Left lobe of liver (tissue), 2 donors: ENCODE measurements at regions not wholly inside any gene's neighbourhood (a gene's known extent, or its start where the extent isn't known, plus 50 kb on each side); places are given as distances from the start of the nearest gene placed in this dataset.
A peak's percentile ranks its signal among the peaks of the same experiment; 100 is the strongest.
"Not testable (repeated sequence)": the region's sequence is repeated elsewhere in the genome, so short reads cannot be mapped to it uniquely, and the experiment has no call there.

Source experiments
- ATAC-seq: fragments of 200-7000 bp; cut with Tn5 transposase; one replicate; pipeline ENCODE4 v1.9.1; 2020; ENCODE audit warnings: mild to moderate bottlenecking, moderate library complexity
- DNase-seq: peaks from one replicate; pipeline ENCODE4 v3.0.0-alpha.2; 2020; ENCODE audit warnings: low spot score
- donor health status: DM: no; HTN: no; CAD: no; lungs with moderate emphysema.
- donor health status: DM: no; HTN: yes; CAD: no.

- DNase-seq: not testable (repeated sequence)
- peak; percentile 50 for ATAC-seq
Observed at GRCh38 chr21:5697733-5698560, 4823.4 kb upstream of the TPTE start.
